ENCODE measurements at regions not wholly inside any gene's neighbourhood (a gene's known extent, or its start where the extent isn't known, plus 50 kb on each side); places are given as distances from the start of the nearest gene placed in this dataset.

- Histone ChIP-seq H3K9me3 (no peaks in the 10 kb centered on the region), H3K4me3 (ENCODE audit: low read depth, low read length) (no peak overlapping the region), H3K27me3 (no peaks in the 10 kb centered on the region), H3K4me1 (no peaks in the 10 kb centered on the region), H3K36me3 (no peaks in the 10 kb centered on the region)
- TF ChIP-seq, protein P1, sequence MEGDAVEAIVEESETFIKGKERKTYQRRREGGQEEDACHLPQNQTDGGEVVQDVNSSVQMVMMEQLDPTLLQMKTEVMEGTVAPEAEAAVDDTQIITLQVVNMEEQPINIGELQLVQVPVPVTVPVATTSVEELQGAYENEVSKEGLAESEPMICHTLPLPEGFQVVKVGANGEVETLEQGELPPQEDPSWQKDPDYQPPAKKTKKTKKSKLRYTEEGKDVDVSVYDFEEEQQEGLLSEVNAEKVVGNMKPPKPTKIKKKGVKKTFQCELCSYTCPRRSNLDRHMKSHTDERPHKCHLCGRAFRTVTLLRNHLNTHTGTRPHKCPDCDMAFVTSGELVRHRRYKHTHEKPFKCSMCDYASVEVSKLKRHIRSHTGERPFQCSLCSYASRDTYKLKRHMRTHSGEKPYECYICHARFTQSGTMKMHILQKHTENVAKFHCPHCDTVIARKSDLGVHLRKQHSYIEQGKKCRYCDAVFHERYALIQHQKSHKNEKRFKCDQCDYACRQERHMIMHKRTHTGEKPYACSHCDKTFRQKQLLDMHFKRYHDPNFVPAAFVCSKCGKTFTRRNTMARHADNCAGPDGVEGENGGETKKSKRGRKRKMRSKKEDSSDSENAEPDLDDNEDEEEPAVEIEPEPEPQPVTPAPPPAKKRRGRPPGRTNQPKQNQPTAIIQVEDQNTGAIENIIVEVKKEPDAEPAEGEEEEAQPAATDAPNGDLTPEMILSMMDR (IDR thresholded peaks at IDR 0.05; ENCODE audit: low read depth, low read length), result no peak
- no peak for DNase-seq
These were observed 626.7 kb upstream of the FRG1 start for GRCh38 chr4:189313861-189314513.

DNA sequence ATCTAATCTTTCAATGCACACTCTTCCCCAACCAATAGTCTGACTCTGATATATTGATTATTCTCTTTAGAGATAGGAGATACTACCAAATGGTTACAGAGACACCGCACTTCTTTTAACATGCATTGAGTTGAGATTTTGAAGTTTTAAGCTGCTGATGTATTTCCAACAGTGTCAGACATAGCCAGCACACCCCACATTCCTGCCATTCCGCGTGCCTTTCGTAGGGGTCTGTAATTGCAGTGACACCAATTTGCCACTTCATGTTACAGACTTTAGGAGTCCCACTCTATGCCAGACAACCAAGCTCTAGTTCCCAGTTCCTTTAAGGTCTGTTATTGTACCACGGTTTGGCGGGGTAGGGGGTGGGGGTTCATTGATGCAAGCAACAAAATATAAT is 618.2 kb upstream of the FRG1 start:
- H3K4me3 ChIP-seq (ENCODE audit: low read depth, low read length), result no peak overlapping the region
- no peaks in the 10 kb centered on the region for H3K4me1 ChIP-seq
- TF ChIP-seq, protein P1 (IDR thresholded peaks at IDR 0.05; ENCODE audit: low read depth, low read length), result no peak
- no peaks in the 10 kb centered on the region for H3K36me3 ChIP-seq
- no peak for DNase-seq
- H3K27me3 ChIP-seq, result no peaks in the 10 kb centered on the region
- no peaks in the 10 kb centered on the region for H3K9me3 ChIP-seq

GRCh38 chr4:189341881-189342280 is 598.8 kb upstream of the FRG1 start:
- DNase-seq, result no peak
- no peaks in the 10 kb centered on the region for H3K4me1 ChIP-seq
- TF ChIP-seq, protein P1 (IDR thresholded peaks at IDR 0.05; ENCODE audit: low read depth, low read length), result no peak
- H3K27me3 ChIP-seq, result no peaks in the 10 kb centered on the region
- no peaks in the 10 kb centered on the region for H3K36me3 ChIP-seq
- H3K4me3 ChIP-seq (ENCODE audit: low read depth, low read length), result no peak overlapping the region
- H3K9me3 ChIP-seq, result no peaks in the 10 kb centered on the region; the same call in 1 of the 2 replicates

- DNase-seq, result no peak
- no peaks in the 10 kb centered on the region for H3K9me3 ChIP-seq
- TF ChIP-seq, protein P1 (IDR thresholded peaks at IDR 0.05; ENCODE audit: low read depth, low read length), result no peak
- H3K4me3 ChIP-seq (ENCODE audit: low read depth, low read length), result no peak overlapping the region
- H3K36me3 ChIP-seq, result no peaks in the 10 kb centered on the region
- H3K4me1 ChIP-seq, result no peaks in the 10 kb centered on the region
- H3K27me3 ChIP-seq, result no peaks in the 10 kb centered on the region
These were observed 585.1 kb upstream of the FRG1 start for GRCh38 chr4:189355590-189355989.

- Histone ChIP-seq H3K4me1 (no peaks in the 10 kb centered on the region), H3K36me3 (no peaks in the 10 kb centered on the region), H3K9me3 (no peaks in the 10 kb centered on the region), H3K27me3 (no peaks in the 10 kb centered on the region), H3K4me3 (ENCODE audit: low read depth, low read length) (no peak overlapping the region)
- no peak for DNase-seq
- TF ChIP-seq, protein P1 (IDR thresholded peaks at IDR 0.05; ENCODE audit: low read depth, low read length), result no peak
These were observed 578.3 kb upstream of the FRG1 start for GRCh38 chr4:189362364-189362763.

DNA sequence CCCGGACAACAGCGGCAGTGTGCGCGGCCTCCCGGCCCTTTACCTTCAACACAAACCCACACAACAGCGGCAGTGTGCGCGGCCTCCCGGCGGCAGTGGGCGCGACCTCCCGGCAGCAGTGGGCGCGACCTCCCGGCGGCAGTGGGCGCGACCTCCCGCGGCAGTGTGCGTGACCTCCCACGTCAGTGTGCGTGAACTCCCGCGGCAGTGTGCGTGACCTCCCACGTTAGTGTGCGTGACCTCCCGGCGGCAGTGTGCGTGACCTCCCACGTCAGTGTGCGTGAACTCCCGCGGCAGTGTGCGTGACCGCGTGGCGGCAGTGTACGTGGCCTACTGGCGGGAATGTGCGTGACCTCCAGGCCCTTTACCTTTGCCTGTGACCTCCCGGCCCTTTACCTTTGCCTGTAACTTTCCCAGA is 576.6 kb upstream of the FRG1 start:
- Histone ChIP-seq H3K4me1 (no peaks in the 10 kb centered on the region), H3K9me3 (no peaks in the 10 kb centered on the region), H3K36me3 (no peaks in the 10 kb centered on the region), H3K4me3 (ENCODE audit: low read depth, low read length) (no peak overlapping the region), H3K27me3 (no peaks in the 10 kb centered on the region)
- TF ChIP-seq, protein P1 (IDR thresholded peaks at IDR 0.05; ENCODE audit: low read depth, low read length), result no peak
- no peak for DNase-seq
